Cardiac muscle cell (in vitro differentiated cells and primary cell): ENCODE measurements at regions not wholly inside any gene's neighbourhood (a gene's known extent, or its start where the extent isn't known, plus 50 kb on each side); places are given as distances from the start of the nearest gene placed in this dataset.

ENCODE experiments used
- DNase-seq, 2 donors: peaks; one replicate each; pipeline versions ENCODE4 v3.0.0 to v3.0.0-alpha.2; 2010 to 2017; ENCODE audit warnings: low read depth in 1 of 2, low spot score in 1 of 2
- H3K27ac ChIP-seq: fragments of 200-600 bp; sonication (generic); 2 replicates; pipeline ENCODE4 v1.5.1; 2016
- H3K27me3 ChIP-seq: fragments of 200-600 bp; sonication (generic); 2 replicates; pipeline ENCODE4 v1.6.0; 2016; ENCODE audit warnings: control low read depth
- H3K36me3 ChIP-seq: fragments of 200-600 bp; sonication (generic); 2 replicates; pipeline ENCODE4 v1.5.1; 2016; ENCODE audit warnings: control low read depth
- H3K4me1 ChIP-seq: fragments of 200-600 bp; sonication (generic); 2 replicates; pipeline ENCODE4 v1.8.1; 2017; ENCODE audit warnings: low read depth, mild to moderate bottlenecking, mixed run types
- H3K4me3 ChIP-seq: fragments of 200-600 bp; sonication (generic); 2 replicates; pipeline ENCODE4 v1.5.1; 2016; ENCODE audit warnings: mild to moderate bottlenecking
- H3K9me3 ChIP-seq: fragments of 200-600 bp; sonication (generic); 2 replicates; pipeline ENCODE4 v1.5.1; 2017; ENCODE audit warnings: low read depth, mild to moderate bottlenecking, control low read depth
- TF ChIP-seq, protein P1 (sequence below): IDR thresholded peaks from 2 replicates; pipeline ENCODE4 v1.5.1; 2012; ENCODE audit warnings: low read depth, mild to moderate bottlenecking, low read length

DNA sequence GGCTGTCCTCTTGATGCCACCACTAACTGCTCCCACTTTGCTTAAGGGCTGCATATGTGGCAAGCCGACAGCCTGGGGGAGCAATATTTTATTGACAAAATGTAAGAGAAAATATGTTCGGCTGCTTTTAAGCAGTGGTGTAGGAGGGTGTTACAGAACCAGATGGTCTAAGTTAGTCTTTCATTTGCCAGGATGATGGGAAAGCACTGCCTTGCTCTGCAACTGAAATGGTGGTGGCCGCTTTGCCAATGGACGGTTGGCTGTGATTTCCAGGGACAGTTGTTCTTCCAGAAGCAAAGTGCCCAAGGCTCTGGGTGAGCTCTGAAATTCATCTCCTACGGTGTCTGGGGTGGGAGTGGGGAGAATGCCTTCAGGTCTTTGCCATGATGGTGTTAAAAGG lies 469.3 kb downstream of the TOX3 start:
- Histone ChIP-seq H3K27ac (no peak overlapping the region), H3K27me3 (no peaks in the 10 kb centered on the region), H3K36me3 (no peaks in the 10 kb centered on the region), H3K4me3 (no peak overlapping the region), H3K9me3 (no peaks in the 10 kb centered on the region), H3K4me1 (no peaks in the 10 kb centered on the region)
- TF ChIP-seq, protein P1, sequence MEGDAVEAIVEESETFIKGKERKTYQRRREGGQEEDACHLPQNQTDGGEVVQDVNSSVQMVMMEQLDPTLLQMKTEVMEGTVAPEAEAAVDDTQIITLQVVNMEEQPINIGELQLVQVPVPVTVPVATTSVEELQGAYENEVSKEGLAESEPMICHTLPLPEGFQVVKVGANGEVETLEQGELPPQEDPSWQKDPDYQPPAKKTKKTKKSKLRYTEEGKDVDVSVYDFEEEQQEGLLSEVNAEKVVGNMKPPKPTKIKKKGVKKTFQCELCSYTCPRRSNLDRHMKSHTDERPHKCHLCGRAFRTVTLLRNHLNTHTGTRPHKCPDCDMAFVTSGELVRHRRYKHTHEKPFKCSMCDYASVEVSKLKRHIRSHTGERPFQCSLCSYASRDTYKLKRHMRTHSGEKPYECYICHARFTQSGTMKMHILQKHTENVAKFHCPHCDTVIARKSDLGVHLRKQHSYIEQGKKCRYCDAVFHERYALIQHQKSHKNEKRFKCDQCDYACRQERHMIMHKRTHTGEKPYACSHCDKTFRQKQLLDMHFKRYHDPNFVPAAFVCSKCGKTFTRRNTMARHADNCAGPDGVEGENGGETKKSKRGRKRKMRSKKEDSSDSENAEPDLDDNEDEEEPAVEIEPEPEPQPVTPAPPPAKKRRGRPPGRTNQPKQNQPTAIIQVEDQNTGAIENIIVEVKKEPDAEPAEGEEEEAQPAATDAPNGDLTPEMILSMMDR: no peak
- DNase-seq: no peak

DNA sequence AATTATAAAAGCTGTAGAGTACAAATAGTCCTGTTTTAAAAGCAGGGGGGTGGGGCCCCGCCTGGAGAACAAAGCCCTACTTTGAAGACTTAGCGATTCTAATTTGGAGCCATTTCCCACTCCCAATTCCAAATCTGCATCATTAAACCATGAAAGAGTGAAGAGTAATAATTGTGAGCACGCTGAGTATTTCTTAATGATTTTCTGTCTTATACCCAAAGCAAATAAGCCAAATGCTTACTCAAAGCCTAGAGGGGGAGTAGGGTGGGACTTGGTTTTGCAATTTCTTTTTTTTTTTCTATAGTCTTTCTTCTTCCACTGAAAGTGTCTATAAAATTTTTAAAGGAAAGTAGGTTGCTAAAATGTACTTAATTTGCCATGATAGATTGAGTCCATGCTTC lies 470.1 kb downstream of the TOX3 start:
- Histone ChIP-seq H3K4me1 (no peaks in the 10 kb centered on the region), H3K36me3 (no peaks in the 10 kb centered on the region), H3K4me3 (no peak overlapping the region), H3K27me3 (no peaks in the 10 kb centered on the region), H3K9me3 (no peaks in the 10 kb centered on the region), H3K27ac (no peak overlapping the region)
- no peak for DNase-seq
- TF ChIP-seq, protein P1: no peak

DNA sequence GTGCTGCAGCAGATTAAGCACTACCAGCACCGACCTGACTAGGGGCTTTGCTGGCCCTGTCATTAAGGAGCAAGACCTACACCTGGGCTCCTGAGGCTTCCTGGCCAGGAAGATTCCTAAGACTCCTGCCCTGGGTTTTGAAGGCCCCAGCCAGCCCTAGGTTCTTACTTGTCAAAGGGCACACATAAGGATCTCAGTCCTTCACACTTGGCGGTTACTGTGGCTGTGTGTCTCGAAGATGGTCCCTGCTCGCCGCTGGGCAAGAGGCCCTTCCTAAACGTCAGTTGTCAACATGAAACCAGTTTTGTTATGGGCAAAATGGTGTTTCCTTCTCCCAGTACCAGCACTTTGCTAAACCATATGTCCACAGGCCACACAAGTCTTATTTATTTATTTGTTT lies 470.6 kb downstream of the TOX3 start:
- Histone ChIP-seq H3K9me3 (no peaks in the 10 kb centered on the region), H3K27me3 (no peaks in the 10 kb centered on the region), H3K4me1 (no peaks in the 10 kb centered on the region), H3K4me3 (no peak overlapping the region), H3K27ac (no peak overlapping the region), H3K36me3 (no peaks in the 10 kb centered on the region)
- TF ChIP-seq, protein P1: no peak
- no peak for DNase-seq

DNA sequence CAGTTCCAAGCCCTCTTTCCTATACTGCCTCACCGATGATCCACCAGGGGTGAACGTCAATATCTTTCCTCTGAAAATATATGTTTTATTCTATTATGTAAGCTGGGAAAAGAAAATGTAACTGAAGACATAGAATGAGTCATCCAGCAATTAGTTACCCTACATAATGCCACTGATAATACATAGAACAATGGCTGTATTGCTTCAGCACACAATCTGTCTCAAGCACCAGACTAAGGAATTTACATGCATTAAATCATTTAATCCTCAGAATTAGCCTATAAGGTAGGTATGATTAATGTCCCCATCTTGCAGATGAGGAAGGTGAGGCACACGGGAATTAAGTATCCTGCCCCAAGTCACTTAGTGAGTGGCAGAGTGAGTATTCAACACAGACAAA lies 472.8 kb downstream of the TOX3 start:
- TF ChIP-seq, protein P1: no peak
- Histone ChIP-seq H3K4me3 (no peak overlapping the region), H3K27ac (no peak overlapping the region)

DNA sequence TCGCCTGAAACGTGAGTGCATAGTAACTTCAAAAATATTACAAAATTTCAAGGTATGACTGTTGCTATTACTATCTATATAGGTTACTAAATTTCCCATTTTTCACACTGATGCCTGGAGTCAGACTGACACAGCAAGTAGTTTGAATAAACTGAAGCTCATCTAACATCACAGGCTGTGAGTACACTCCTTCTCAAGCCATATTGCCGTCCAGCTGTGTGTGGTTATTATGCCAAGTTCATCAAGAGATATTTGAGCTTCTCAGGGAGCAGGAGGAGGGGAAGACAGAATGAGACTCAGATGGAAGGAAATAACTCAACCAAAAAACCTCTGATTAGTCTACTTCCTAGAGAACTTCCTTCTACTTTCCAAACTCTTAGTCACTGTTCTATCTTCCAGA lies 473.9 kb downstream of the TOX3 start:
- no peak for DNase-seq
- H3K4me3 ChIP-seq: no peak overlapping the region

More for the DNA sequence above, 472.8 kb downstream of the TOX3 start:
- no peaks in the 10 kb centered on the region for H3K36me3 ChIP-seq
- no peaks in the 10 kb centered on the region for H3K4me1 ChIP-seq
- H3K9me3 ChIP-seq: no peaks in the 10 kb centered on the region
- no peaks in the 10 kb centered on the region for H3K27me3 ChIP-seq
- DNase-seq: no peak

More for the DNA sequence above, 473.9 kb downstream of the TOX3 start:
- no peaks in the 10 kb centered on the region for H3K27me3 ChIP-seq
- no peaks in the 10 kb centered on the region for H3K4me1 ChIP-seq
- no peaks in the 10 kb centered on the region for H3K9me3 ChIP-seq
- H3K27ac ChIP-seq: no peak overlapping the region
- TF ChIP-seq, protein P1: no peak
- no peaks in the 10 kb centered on the region for H3K36me3 ChIP-seq
